22Rv1 (cell line): ENCODE measurements at regions not wholly inside any gene's neighbourhood (a gene's known extent, or its start where the extent isn't known, plus 50 kb on each side); places are given as distances from the start of the nearest gene placed in this dataset.

Experiments used
- ZFX ChIP-seq: fragments of 450-650 bp; IDR thresholded peaks from 2 replicates; pipeline ENCODE4 v1.6.1; 2017; ENCODE audit warnings: antibody characterized with exemption, borderline replicate concordance
- TF ChIP-seq, protein P1 (sequence below): fragments of 450-650 bp; IDR thresholded peaks from 2 replicates; pipeline ENCODE4 v1.5.1; 2017; ENCODE audit warnings: mild to moderate bottlenecking

DNA sequence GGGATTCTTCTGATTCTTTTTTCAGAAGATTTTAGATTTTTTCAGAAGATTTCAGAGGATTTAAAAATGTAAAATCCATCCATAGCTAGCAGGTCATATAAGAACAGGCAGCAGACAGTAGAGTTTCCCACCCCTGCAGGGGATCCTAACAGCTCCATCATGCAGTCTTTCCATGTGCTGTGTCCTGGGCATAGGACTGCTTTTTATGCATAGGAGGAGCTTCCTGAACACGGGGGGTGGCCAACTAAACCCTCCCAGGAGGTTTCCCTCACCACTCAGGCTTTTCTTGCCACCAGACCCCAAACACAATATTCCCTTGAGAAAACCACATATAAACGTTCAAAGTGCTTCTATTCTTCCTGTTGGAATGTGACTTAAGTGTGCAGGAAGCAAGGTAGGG is 90.1 kb upstream of the TNR start:
- TF ChIP-seq, protein P1, sequence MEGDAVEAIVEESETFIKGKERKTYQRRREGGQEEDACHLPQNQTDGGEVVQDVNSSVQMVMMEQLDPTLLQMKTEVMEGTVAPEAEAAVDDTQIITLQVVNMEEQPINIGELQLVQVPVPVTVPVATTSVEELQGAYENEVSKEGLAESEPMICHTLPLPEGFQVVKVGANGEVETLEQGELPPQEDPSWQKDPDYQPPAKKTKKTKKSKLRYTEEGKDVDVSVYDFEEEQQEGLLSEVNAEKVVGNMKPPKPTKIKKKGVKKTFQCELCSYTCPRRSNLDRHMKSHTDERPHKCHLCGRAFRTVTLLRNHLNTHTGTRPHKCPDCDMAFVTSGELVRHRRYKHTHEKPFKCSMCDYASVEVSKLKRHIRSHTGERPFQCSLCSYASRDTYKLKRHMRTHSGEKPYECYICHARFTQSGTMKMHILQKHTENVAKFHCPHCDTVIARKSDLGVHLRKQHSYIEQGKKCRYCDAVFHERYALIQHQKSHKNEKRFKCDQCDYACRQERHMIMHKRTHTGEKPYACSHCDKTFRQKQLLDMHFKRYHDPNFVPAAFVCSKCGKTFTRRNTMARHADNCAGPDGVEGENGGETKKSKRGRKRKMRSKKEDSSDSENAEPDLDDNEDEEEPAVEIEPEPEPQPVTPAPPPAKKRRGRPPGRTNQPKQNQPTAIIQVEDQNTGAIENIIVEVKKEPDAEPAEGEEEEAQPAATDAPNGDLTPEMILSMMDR = no peak
- TF ChIP-seq ZFX = no peak
